ENCODE measurements at regions not wholly inside any gene's neighbourhood (a gene's known extent, or its start where the extent isn't known, plus 50 kb on each side); places are given as distances from the start of the nearest gene placed in this dataset.
A peak's percentile ranks its signal among the peaks of the same experiment; 100 is the strongest.

DNA sequence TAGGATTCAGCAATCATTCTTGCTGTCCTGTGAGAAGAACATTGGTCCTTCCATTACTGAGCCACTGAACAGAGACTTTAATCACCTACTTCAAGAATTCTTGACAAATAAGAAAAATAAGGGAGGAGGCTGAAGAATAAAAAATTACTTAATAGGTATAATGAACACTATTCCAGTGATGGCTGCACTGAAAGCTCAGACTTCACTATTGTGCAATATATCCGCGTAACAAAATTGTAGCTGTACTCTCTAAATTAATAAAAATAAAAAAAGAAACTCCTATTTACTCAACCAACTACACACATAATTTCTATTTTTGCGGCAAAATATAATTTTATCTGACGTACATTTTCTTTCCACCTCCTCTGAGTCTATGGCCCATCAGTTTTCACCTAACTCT, 2441.0 kb downstream of the PCDH7 start:
- Histone ChIP-seq H3K4me1 (ENCODE audit: control insufficient read depth, insufficient read depth, low read length) (no peaks in the 10 kb centered on the region), H3K27ac (ENCODE audit: low read depth, low read length) (no peak overlapping the region), H3K9me3 (ENCODE audit: control insufficient read depth, insufficient read depth, low read depth, low read length) (no peaks in the 10 kb centered on the region), H3K36me3 (ENCODE audit: control insufficient read depth, insufficient read depth, low read length) (no peaks in the 10 kb centered on the region), H3K9ac (ENCODE audit: low read length) (no peak overlapping the region), H3K4me3 (ENCODE audit: low read depth, low read length) (no peak overlapping the region), H3K27me3 (ENCODE audit: control insufficient read depth, insufficient read depth, low read length) (no peaks in the 10 kb centered on the region)

GRCh38 chr4:33162122-33162521, 2442.0 kb downstream of the PCDH7 start:
- Histone ChIP-seq H3K4me3 (ENCODE audit: low read depth, low read length) (no peak overlapping the region), H3K27me3 (ENCODE audit: control insufficient read depth, insufficient read depth, low read length) (no peaks in the 10 kb centered on the region), H3K9me3 (ENCODE audit: control insufficient read depth, insufficient read depth, low read depth, low read length) (no peaks in the 10 kb centered on the region), H3K27ac (ENCODE audit: low read depth, low read length) (no peak overlapping the region), H3K4me1 (ENCODE audit: control insufficient read depth, insufficient read depth, low read length) (no peaks in the 10 kb centered on the region), H3K9ac (ENCODE audit: low read length) (no peak overlapping the region), H3K36me3 (ENCODE audit: control insufficient read depth, insufficient read depth, low read length) (no peaks in the 10 kb centered on the region)

DNA sequence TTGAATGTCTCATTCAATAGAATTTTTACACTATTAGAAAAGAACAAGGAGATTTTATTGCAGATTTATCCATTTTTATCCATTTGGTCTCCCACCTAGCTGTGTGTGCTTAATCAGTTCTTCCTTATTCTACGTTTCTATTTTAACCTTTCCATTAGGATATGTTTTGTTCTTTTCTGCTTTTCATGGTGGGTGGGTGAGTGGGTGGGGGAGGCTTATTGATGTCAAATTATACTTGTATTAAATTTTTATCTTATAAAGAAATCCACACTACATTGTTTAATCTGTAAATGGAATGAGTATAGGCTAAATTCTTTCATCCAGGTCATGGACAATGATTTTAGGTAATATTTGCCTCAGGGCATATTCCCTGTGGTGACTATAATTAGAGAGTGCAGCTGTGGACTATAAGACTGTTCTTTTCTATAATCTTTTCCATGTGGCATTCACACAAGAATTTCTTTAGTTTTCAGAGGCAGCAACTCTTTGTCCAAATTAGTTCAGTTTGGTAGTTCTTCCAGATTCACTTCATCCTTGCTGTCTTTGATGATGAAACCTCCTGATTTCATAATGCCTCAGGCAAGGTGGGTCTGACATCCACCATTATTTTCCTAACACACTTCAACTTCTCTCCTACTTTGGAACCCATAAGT, 2451.8 kb downstream of the PCDH7 start:
- H3K27me3 ChIP-seq (ENCODE audit: control insufficient read depth, insufficient read depth, low read length), result no peaks in the 10 kb centered on the region
- H3K36me3 ChIP-seq (ENCODE audit: control insufficient read depth, insufficient read depth, low read length), result no peaks in the 10 kb centered on the region
- H3K4me1 ChIP-seq (ENCODE audit: control insufficient read depth, insufficient read depth, low read length), result peaks cover 8% of the 10 kb centered on the region
- H3K9me3 ChIP-seq (ENCODE audit: control insufficient read depth, insufficient read depth, low read depth, low read length), result no peaks in the 10 kb centered on the region
- H3K9ac ChIP-seq (ENCODE audit: low read length), result no peak overlapping the region
- no peak overlapping the region for H3K27ac ChIP-seq (ENCODE audit: low read depth, low read length)
- no peak overlapping the region for H3K4me3 ChIP-seq (ENCODE audit: low read depth, low read length)

DNA sequence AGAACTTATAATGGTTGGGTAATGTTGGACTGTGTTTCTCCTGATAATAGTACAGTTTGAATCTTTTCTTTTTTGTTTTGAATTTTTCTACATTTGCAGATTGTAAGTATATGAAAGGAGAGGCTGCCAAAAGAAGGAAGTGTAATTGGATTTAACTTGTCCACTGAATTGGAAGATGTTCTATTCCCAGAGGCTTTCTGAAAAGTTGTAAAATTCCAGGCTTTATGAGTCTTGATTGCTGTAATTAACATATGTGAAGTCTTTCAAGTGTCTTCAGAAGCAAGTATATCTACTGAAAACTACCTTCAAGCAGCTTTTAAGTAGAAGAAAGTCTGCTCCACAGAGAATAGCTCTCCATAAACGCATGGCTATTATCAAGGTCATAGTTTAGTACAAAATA, 2456.4 kb downstream of the PCDH7 start:
- H3K4me3 ChIP-seq (ENCODE audit: low read depth, low read length), result no peak overlapping the region
- H3K9me3 ChIP-seq (ENCODE audit: control insufficient read depth, insufficient read depth, low read depth, low read length), result no peaks in the 10 kb centered on the region
- peak overlapping the region; percentile 47; the same call in 1 of the 2 replicates for H3K27ac ChIP-seq (ENCODE audit: low read depth, low read length)
- H3K27me3 ChIP-seq (ENCODE audit: control insufficient read depth, insufficient read depth, low read length), result no peaks in the 10 kb centered on the region
- H3K4me1 ChIP-seq (ENCODE audit: control insufficient read depth, insufficient read depth, low read length), result peaks cover 8% of the 10 kb centered on the region
- no peak overlapping the region for H3K9ac ChIP-seq (ENCODE audit: low read length)
- H3K36me3 ChIP-seq (ENCODE audit: control insufficient read depth, insufficient read depth, low read length), result no peaks in the 10 kb centered on the region

- Histone ChIP-seq H3K4me1 (ENCODE audit: control insufficient read depth, insufficient read depth, low read length) (no peaks in the 10 kb centered on the region), H3K9me3 (ENCODE audit: control insufficient read depth, insufficient read depth, low read depth, low read length) (peaks cover 3% of the 10 kb centered on the region; the same call in 1 of the 2 replicates), H3K9ac (ENCODE audit: low read length) (no peak overlapping the region), H3K27ac (ENCODE audit: low read depth, low read length) (no peak overlapping the region), H3K27me3 (ENCODE audit: control insufficient read depth, insufficient read depth, low read length) (no peaks in the 10 kb centered on the region), H3K4me3 (ENCODE audit: low read depth, low read length) (no peak overlapping the region), H3K36me3 (ENCODE audit: control insufficient read depth, insufficient read depth, low read length) (no peaks in the 10 kb centered on the region)
These were observed 2464.6 kb downstream of the PCDH7 start for GRCh38 chr4:33184657-33185290.

GRCh38 chr4:33187035-33187434, 2466.9 kb downstream of the PCDH7 start:
- no peak overlapping the region for H3K4me3 ChIP-seq (ENCODE audit: low read depth, low read length)
- no peak overlapping the region for H3K27ac ChIP-seq (ENCODE audit: low read depth, low read length)
- H3K36me3 ChIP-seq (ENCODE audit: control insufficient read depth, insufficient read depth, low read length), result no peaks in the 10 kb centered on the region
- H3K4me1 ChIP-seq (ENCODE audit: control insufficient read depth, insufficient read depth, low read length), result no peaks in the 10 kb centered on the region
- H3K27me3 ChIP-seq (ENCODE audit: control insufficient read depth, insufficient read depth, low read length), result no peaks in the 10 kb centered on the region
- H3K9me3 ChIP-seq (ENCODE audit: control insufficient read depth, insufficient read depth, low read depth, low read length), result peaks cover 3% of the 10 kb centered on the region; the same call in 1 of the 2 replicates
- H3K9ac ChIP-seq (ENCODE audit: low read length), result no peak overlapping the region

- H3K9ac ChIP-seq (ENCODE audit: low read length), result no peak overlapping the region
- no peaks in the 10 kb centered on the region for H3K4me1 ChIP-seq (ENCODE audit: control insufficient read depth, insufficient read depth, low read length)
- H3K36me3 ChIP-seq (ENCODE audit: control insufficient read depth, insufficient read depth, low read length), result no peaks in the 10 kb centered on the region
- H3K27ac ChIP-seq (ENCODE audit: low read depth, low read length), result no peak overlapping the region
- no peak overlapping the region for H3K4me3 ChIP-seq (ENCODE audit: low read depth, low read length)
- no peaks in the 10 kb centered on the region for H3K27me3 ChIP-seq (ENCODE audit: control insufficient read depth, insufficient read depth, low read length)
- H3K9me3 ChIP-seq (ENCODE audit: control insufficient read depth, insufficient read depth, low read depth, low read length), result peaks cover 3% of the 10 kb centered on the region; the same call in 1 of the 2 replicates
These were observed 2468.6 kb downstream of the PCDH7 start for GRCh38 chr4:33188733-33189132.

- H3K27me3 ChIP-seq (ENCODE audit: control insufficient read depth, insufficient read depth, low read length), result no peaks in the 10 kb centered on the region
- H3K9ac ChIP-seq (ENCODE audit: low read length), result no peak overlapping the region
- no peak overlapping the region for H3K27ac ChIP-seq (ENCODE audit: low read depth, low read length)
- peaks cover 3% of the 10 kb centered on the region; the same call in 1 of the 2 replicates for H3K9me3 ChIP-seq (ENCODE audit: control insufficient read depth, insufficient read depth, low read depth, low read length)
- H3K36me3 ChIP-seq (ENCODE audit: control insufficient read depth, insufficient read depth, low read length), result no peaks in the 10 kb centered on the region
- H3K4me3 ChIP-seq (ENCODE audit: low read depth, low read length), result no peak overlapping the region
- no peaks in the 10 kb centered on the region for H3K4me1 ChIP-seq (ENCODE audit: control insufficient read depth, insufficient read depth, low read length)
These were observed 2469.0 kb downstream of the PCDH7 start for GRCh38 chr4:33189169-33189568.

- H3K36me3 ChIP-seq (ENCODE audit: control insufficient read depth, insufficient read depth, low read length), result no peaks in the 10 kb centered on the region
- no peak overlapping the region for H3K27ac ChIP-seq (ENCODE audit: low read depth, low read length)
- H3K9me3 ChIP-seq (ENCODE audit: control insufficient read depth, insufficient read depth, low read depth, low read length), result peaks cover 2% of the 10 kb centered on the region; the same call in 1 of the 2 replicates
- no peak overlapping the region for H3K9ac ChIP-seq (ENCODE audit: low read length)
- H3K4me1 ChIP-seq (ENCODE audit: control insufficient read depth, insufficient read depth, low read length), result no peaks in the 10 kb centered on the region
- H3K4me3 ChIP-seq (ENCODE audit: low read depth, low read length), result no peak overlapping the region
- no peaks in the 10 kb centered on the region for H3K27me3 ChIP-seq (ENCODE audit: control insufficient read depth, insufficient read depth, low read length)
These were observed 2472.9 kb downstream of the PCDH7 start for GRCh38 chr4:33193109-33193508.

DNA sequence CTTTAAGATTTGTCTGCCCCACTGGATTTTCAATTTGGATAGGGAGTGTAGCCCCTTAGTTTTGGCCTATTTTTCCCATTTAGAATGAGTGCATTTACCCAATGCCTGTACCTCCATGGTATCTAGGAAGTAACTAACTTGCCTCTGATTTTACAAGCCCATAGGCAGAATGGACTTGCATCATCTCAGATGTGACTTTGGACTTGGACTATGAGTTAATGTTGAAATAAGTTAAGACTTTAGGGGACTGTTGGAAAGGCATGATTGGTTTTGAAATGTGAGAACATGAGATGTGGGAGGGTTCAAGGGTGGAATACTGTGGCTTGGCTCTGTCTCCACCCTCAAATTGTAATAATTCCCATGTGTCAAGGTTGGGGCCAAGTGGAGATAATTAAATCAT, 2480.2 kb downstream of the PCDH7 start:
- Histone ChIP-seq H3K9me3 (ENCODE audit: control insufficient read depth, insufficient read depth, low read depth, low read length) (peaks cover 13% of the 10 kb centered on the region), H3K4me1 (ENCODE audit: control insufficient read depth, insufficient read depth, low read length) (no peaks in the 10 kb centered on the region), H3K27me3 (ENCODE audit: control insufficient read depth, insufficient read depth, low read length) (no peaks in the 10 kb centered on the region), H3K4me3 (ENCODE audit: low read depth, low read length) (no peak overlapping the region), H3K9ac (ENCODE audit: low read length) (no peak overlapping the region), H3K36me3 (ENCODE audit: control insufficient read depth, insufficient read depth, low read length) (no peaks in the 10 kb centered on the region), H3K27ac (ENCODE audit: low read depth, low read length) (no peak overlapping the region)

GRCh38 chr4:33218238-33218637, 2498.1 kb downstream of the PCDH7 start:
- Histone ChIP-seq H3K27me3 (ENCODE audit: control insufficient read depth, insufficient read depth, low read length) (no peaks in the 10 kb centered on the region), H3K9ac (ENCODE audit: low read length) (no peak overlapping the region), H3K27ac (ENCODE audit: low read depth, low read length) (no peak overlapping the region), H3K9me3 (ENCODE audit: control insufficient read depth, insufficient read depth, low read depth, low read length) (no peaks in the 10 kb centered on the region), H3K4me1 (ENCODE audit: control insufficient read depth, insufficient read depth, low read length) (peaks cover 6% of the 10 kb centered on the region; the same call in 1 of the 2 replicates), H3K36me3 (ENCODE audit: control insufficient read depth, insufficient read depth, low read length) (no peaks in the 10 kb centered on the region), H3K4me3 (ENCODE audit: low read depth, low read length) (no peak overlapping the region)
